ENCODE measurements at regions not wholly inside any gene's neighbourhood (a gene's known extent, or its start where the extent isn't known, plus 50 kb on each side); places are given as distances from the start of the nearest gene placed in this dataset.
"Not testable (repeated sequence)": the region's sequence is repeated elsewhere in the genome, so short reads cannot be mapped to it uniquely, and the experiment has no call there.

- no peak for DNase-seq
These were observed 256.0 kb downstream of the SV2B start for GRCh38 chr15:91356083-91356482.

- DNase-seq: no peak
These were observed 257.0 kb downstream of the SV2B start for GRCh38 chr15:91357011-91357410.

GRCh38 chr15:91357486-91357885, 257.4 kb downstream of the SV2B start:
- DNase-seq: no peak

- no peak for DNase-seq
These were observed 258.3 kb downstream of the SV2B start for GRCh38 chr15:91358405-91358804.

GRCh38 chr15:91361696-91362095, 261.6 kb downstream of the SV2B start:
- not testable (repeated sequence) for DNase-seq

- no peak for DNase-seq
These were observed 266.1 kb downstream of the SV2B start for GRCh38 chr15:91366111-91366510.

GRCh38 chr15:91368611-91369010, 268.6 kb downstream of the SV2B start:
- DNase-seq: no peak

- no peak for DNase-seq
These were observed 269.8 kb downstream of the SV2B start for GRCh38 chr15:91369823-91370222.

- DNase-seq: not testable (repeated sequence)
These were observed 271.3 kb downstream of the SV2B start for GRCh38 chr15:91371345-91371744.

- no peak for DNase-seq
These were observed 274.3 kb downstream of the SV2B start for GRCh38 chr15:91374336-91374735.

- no peak for DNase-seq
These were observed 276.0 kb downstream of the SV2B start for GRCh38 chr15:91376038-91376437.

GRCh38 chr15:91380114-91380513, 280.1 kb downstream of the SV2B start:
- no peak for DNase-seq

GRCh38 chr15:91383532-91383931, 283.5 kb downstream of the SV2B start:
- DNase-seq: no peak

GRCh38 chr15:91384189-91384730, 284.2 kb downstream of the SV2B start:
- DNase-seq: no peak

GRCh38 chr15:91385311-91385710, 285.3 kb downstream of the SV2B start:
- no peak for DNase-seq

GRCh38 chr15:91393186-91393585, 293.1 kb downstream of the SV2B start:
- DNase-seq: no peak

- no peak for DNase-seq
These were observed 300.4 kb downstream of the SV2B start for GRCh38 chr15:91400481-91400880.

- peak; percentile 36 for DNase-seq
These were observed 307.3 kb downstream of the SV2B start for GRCh38 chr15:91407269-91407889.

GRCh38 chr15:91408476-91409076, 308.5 kb downstream of the SV2B start:
- no peak for DNase-seq

GRCh38 chr15:91409387-91409786, 309.3 kb downstream of the SV2B start:
- DNase-seq: no peak

- no peak for DNase-seq
These were observed 311.5 kb downstream of the SV2B start for GRCh38 chr15:91411586-91411985.

- no peak for DNase-seq
These were observed 312.3 kb downstream of the SV2B start for GRCh38 chr15:91412138-91412928.

GRCh38 chr15:91413142-91413541, 313.1 kb downstream of the SV2B start:
- DNase-seq: no peak

GRCh38 chr15:91414124-91414523, 314.1 kb downstream of the SV2B start:
- DNase-seq: no peak
